ENCODE measurements at regions not wholly inside any gene's neighbourhood (a gene's known extent, or its start where the extent isn't known, plus 50 kb on each side); places are given as distances from the start of the nearest gene placed in this dataset.

- ChIA-PET CTCF (no interaction called here), POLR2A (no interaction called here)
- no peak for TF ChIP-seq CTCF (IDR thresholded peaks at IDR 0.05; ENCODE audit: control extremely low read depth, extremely low read depth, low read depth, missing control alignments)
- no peak for DNase-seq (ENCODE audit: extremely low spot score)
Observed at GRCh38 chr5:9863486-9863885, 233.3 kb upstream of the TAS2R1 start.

- DNase-seq (ENCODE audit: extremely low spot score) = no peak
- TF ChIP-seq CTCF (IDR thresholded peaks at IDR 0.05; ENCODE audit: control extremely low read depth, extremely low read depth, low read depth, missing control alignments) = no peak
- POLR2A ChIA-PET = no interaction called here
- CTCF ChIA-PET = interaction anchor here (1.0 to 1.5 kb wide), 3 partner anchors 10 to 33 kb away, joined by 3 read pairs; no protein-coding TSS in a partner anchor
Observed at GRCh38 chr5:9861666-9862256, 231.6 kb upstream of the TAS2R1 start.

GRCh38 chr5:9859808-9860207, 229.7 kb upstream of the TAS2R1 start:
- CTCF ChIA-PET = interaction anchor here (1.0 to 1.3 kb wide), 2 partner anchors 10 to 19 kb away, joined by 3 read pairs; no protein-coding TSS in a partner anchor
- POLR2A ChIA-PET = no interaction called here
- DNase-seq (ENCODE audit: extremely low spot score) = no peak
- no peak for TF ChIP-seq CTCF (IDR thresholded peaks at IDR 0.05; ENCODE audit: control extremely low read depth, extremely low read depth, low read depth, missing control alignments)

GRCh38 chr5:9858043-9858442, 227.9 kb upstream of the TAS2R1 start:
- ChIA-PET POLR2A (no interaction called here), CTCF (interaction anchor here (1.1 kb wide), 1 partner anchor 17 kb away, joined by 3 read pairs; no protein-coding TSS in a partner anchor)
- no peak for TF ChIP-seq CTCF (IDR thresholded peaks at IDR 0.05; ENCODE audit: control extremely low read depth, extremely low read depth, low read depth, missing control alignments)
- no peak for DNase-seq (ENCODE audit: extremely low spot score)

- ChIA-PET POLR2A (no interaction called here), CTCF (interaction anchor here (1.4 kb wide), 1 partner anchor 14 kb away, joined by 3 read pairs; no protein-coding TSS in a partner anchor)
- no peak for DNase-seq (ENCODE audit: extremely low spot score)
- no peak for TF ChIP-seq CTCF (IDR thresholded peaks at IDR 0.05; ENCODE audit: control extremely low read depth, extremely low read depth, low read depth, missing control alignments)
Observed at GRCh38 chr5:9853309-9853708, 223.2 kb upstream of the TAS2R1 start.

- no peak for DNase-seq (ENCODE audit: extremely low spot score)
- no peak for TF ChIP-seq CTCF (IDR thresholded peaks at IDR 0.05; ENCODE audit: control extremely low read depth, extremely low read depth, low read depth, missing control alignments)
- POLR2A ChIA-PET = no interaction called here
- CTCF ChIA-PET = interaction anchor here (1.4 kb wide), 1 partner anchor 14 kb away, joined by 3 read pairs; no protein-coding TSS in a partner anchor
Observed at GRCh38 chr5:9852671-9853070, 222.5 kb upstream of the TAS2R1 start.
